SK-N-SH treated with all-trans-retinoic acid at 6 μM for 48 hours (cell line): ENCODE measurements at regions not wholly inside any gene's neighbourhood (a gene's known extent, or its start where the extent isn't known, plus 50 kb on each side); places are given as distances from the start of the nearest gene placed in this dataset.

Experiments used
- ATAC-seq: fragments of 200-7000 bp; cut with Tn5 transposase; 3 replicates; pipeline ENCODE4 v1.9.1; 2020; ENCODE audit warnings: mild to moderate bottlenecking, moderate library complexity
- ARNTL ChIP-seq: fragments of 450-650 bp; formaldehyde crosslinking; IDR thresholded peaks from 2 replicates; pipeline ENCODE4 v1.5.0; 2020; ENCODE audit warnings: low read depth, mild to moderate bottlenecking, moderate library complexity, borderline replicate concordance
- BACH2 ChIP-seq: fragments of 250-450 bp; sonication (Bioruptor Pico); IDR thresholded peaks from 2 replicates; pipeline ENCODE4 v1.9.0; 2021; ENCODE audit warnings: mild to moderate bottlenecking, borderline replicate concordance
- CSRNP3 ChIP-seq: fragments of 250-450 bp; sonication (Bioruptor Pico); IDR thresholded peaks from 2 replicates; pipeline ENCODE4 v1.5.1; 2021; ENCODE audit warnings: mild to moderate bottlenecking, moderate library complexity
- ESRRG ChIP-seq: fragments of 250-450 bp; sonication (Bioruptor Pico); IDR thresholded peaks from 2 replicates; pipeline ENCODE4 v1.6.1; 2021; ENCODE audit warnings: mild to moderate bottlenecking
- GLIS3 ChIP-seq: fragments of 250-450 bp; sonication (Bioruptor Pico); IDR thresholded peaks from 2 replicates; pipeline ENCODE4 v1.5.0; 2020; ENCODE audit warnings: mild to moderate bottlenecking, moderate library complexity
- ISL1 ChIP-seq: fragments of 250-450 bp; sonication (Bioruptor Pico); IDR thresholded peaks from 2 replicates; pipeline ENCODE4 v2.1.2; 2022; ENCODE audit warnings: mild to moderate bottlenecking, moderate library complexity
- PPARA ChIP-seq: fragments of 250-450 bp; sonication (Bioruptor Pico); IDR thresholded peaks from 2 replicates; pipeline ENCODE4 v1.5.0; 2020; ENCODE audit warnings: mild to moderate bottlenecking, borderline replicate concordance
- RARB ChIP-seq: fragments of 250-450 bp; sonication (Bioruptor Pico); IDR thresholded peaks from 2 replicates; pipeline ENCODE4 v1.8.0; 2021; ENCODE audit warnings: mild to moderate bottlenecking, moderate library complexity
- SNAI2 ChIP-seq: fragments of 250-450 bp; sonication (Bioruptor Pico); IDR thresholded peaks from 2 replicates; pipeline ENCODE4 v1.5.0; 2020; ENCODE audit warnings: mild to moderate bottlenecking, moderate library complexity
- TCF4 ChIP-seq: fragments of 250-450 bp; sonication (Bioruptor Pico); IDR thresholded peaks from 2 replicates; pipeline ENCODE4 v1.8.0; 2021; ENCODE audit warnings: mild to moderate bottlenecking, moderate library complexity, borderline replicate concordance
- TOX ChIP-seq: fragments of 250-450 bp; sonication (Bioruptor Pico); IDR thresholded peaks from 2 replicates; pipeline ENCODE4 v1.8.0; 2021; ENCODE audit warnings: mild to moderate bottlenecking, moderate library complexity, borderline replicate concordance
- ZFP3 ChIP-seq: fragments of 250-450 bp; sonication (Bioruptor Pico); IDR thresholded peaks from 2 replicates; pipeline ENCODE4 v1.5.0; 2020; ENCODE audit warnings: mild to moderate bottlenecking, moderate library complexity
- ZFP30 ChIP-seq: fragments of 450-650 bp; formaldehyde crosslinking; IDR thresholded peaks from 2 replicates; pipeline ENCODE4 v1.5.0; 2022; ENCODE audit warnings: mild to moderate bottlenecking, moderate library complexity
- ZNF565 ChIP-seq: fragments of 450-650 bp; formaldehyde crosslinking; conservative IDR thresholded peaks from 2 replicates; pipeline ENCODE4 v1.5.0; 2020; ENCODE audit warnings: low read depth, mild to moderate bottlenecking, moderate library complexity
- ZNF70 ChIP-seq: fragments of 450-650 bp; formaldehyde crosslinking; IDR thresholded peaks from 2 replicates; pipeline ENCODE4 v1.5.0; 2020; ENCODE audit warnings: mild to moderate bottlenecking, moderate library complexity
- ZNF8 ChIP-seq: fragments of 450-650 bp; formaldehyde crosslinking; IDR thresholded peaks from 2 replicates; pipeline ENCODE4 v1.5.0; 2020; ENCODE audit warnings: mild to moderate bottlenecking, moderate library complexity
- TF ChIP-seq, protein P1 (sequence below): fragments of 250-450 bp; sonication (Bioruptor Pico); IDR thresholded peaks from 2 replicates; pipeline ENCODE4 v1.8.0; 2021; ENCODE audit warnings: low read depth, mild to moderate bottlenecking, moderate library complexity, borderline replicate concordance
- TF ChIP-seq, protein P2 (sequence below): fragments of 250-450 bp; sonication (Bioruptor Pico); IDR thresholded peaks from 2 replicates; pipeline ENCODE4 v1.5.1; 2020; ENCODE audit warnings: low read depth, mild to moderate bottlenecking, moderate library complexity
- TF ChIP-seq, protein P3 (sequence below): fragments of 250-450 bp; sonication (Bioruptor Pico); IDR thresholded peaks from 2 replicates; pipeline ENCODE4 v1.5.0; 2020; ENCODE audit warnings: mild to moderate bottlenecking, moderate library complexity

DNA sequence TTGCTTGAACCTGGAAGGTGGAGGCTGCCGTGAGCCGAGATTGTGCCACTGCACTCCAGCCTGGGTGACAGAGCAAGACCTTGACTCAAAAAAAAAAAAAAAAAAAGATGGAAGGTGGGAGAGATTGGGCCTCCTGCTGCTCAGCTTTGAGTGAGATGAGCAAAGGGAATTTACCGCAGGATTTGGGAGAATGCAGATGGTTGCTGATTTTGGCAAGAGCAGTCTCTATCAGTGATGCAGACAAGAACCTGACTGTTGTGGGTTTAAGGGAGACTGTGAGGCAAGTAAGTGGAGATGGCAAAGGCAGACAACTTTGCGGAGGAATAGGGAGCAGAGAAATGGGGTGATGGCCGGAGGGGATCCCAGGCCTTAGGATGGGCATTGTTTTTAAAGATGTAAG lies 1140.8 kb upstream of the AUTS2 start:
- TF ChIP-seq, protein P1, sequence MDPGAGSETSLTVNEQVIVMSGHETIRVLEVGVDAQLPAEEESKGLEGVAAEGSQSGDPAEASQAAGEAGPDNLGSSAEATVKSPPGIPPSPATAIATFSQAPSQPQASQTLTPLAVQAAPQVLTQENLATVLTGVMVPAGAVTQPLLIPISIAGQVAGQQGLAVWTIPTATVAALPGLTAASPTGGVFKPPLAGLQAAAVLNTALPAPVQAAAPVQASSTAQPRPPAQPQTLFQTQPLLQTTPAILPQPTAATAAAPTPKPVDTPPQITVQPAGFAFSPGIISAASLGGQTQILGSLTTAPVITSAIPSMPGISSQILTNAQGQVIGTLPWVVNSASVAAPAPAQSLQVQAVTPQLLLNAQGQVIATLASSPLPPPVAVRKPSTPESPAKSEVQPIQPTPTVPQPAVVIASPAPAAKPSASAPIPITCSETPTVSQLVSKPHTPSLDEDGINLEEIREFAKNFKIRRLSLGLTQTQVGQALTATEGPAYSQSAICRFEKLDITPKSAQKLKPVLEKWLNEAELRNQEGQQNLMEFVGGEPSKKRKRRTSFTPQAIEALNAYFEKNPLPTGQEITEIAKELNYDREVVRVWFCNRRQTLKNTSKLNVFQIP (CRISPR knock-in tag): no peak
- TF ChIP-seq PPARA (CRISPR knock-in tag) (no peak), RARB (CRISPR knock-in tag) (no peak), GLIS3 (CRISPR knock-in tag) (no peak), ESRRG (CRISPR knock-in tag) (no peak)
- ATAC-seq: no peak

DNA sequence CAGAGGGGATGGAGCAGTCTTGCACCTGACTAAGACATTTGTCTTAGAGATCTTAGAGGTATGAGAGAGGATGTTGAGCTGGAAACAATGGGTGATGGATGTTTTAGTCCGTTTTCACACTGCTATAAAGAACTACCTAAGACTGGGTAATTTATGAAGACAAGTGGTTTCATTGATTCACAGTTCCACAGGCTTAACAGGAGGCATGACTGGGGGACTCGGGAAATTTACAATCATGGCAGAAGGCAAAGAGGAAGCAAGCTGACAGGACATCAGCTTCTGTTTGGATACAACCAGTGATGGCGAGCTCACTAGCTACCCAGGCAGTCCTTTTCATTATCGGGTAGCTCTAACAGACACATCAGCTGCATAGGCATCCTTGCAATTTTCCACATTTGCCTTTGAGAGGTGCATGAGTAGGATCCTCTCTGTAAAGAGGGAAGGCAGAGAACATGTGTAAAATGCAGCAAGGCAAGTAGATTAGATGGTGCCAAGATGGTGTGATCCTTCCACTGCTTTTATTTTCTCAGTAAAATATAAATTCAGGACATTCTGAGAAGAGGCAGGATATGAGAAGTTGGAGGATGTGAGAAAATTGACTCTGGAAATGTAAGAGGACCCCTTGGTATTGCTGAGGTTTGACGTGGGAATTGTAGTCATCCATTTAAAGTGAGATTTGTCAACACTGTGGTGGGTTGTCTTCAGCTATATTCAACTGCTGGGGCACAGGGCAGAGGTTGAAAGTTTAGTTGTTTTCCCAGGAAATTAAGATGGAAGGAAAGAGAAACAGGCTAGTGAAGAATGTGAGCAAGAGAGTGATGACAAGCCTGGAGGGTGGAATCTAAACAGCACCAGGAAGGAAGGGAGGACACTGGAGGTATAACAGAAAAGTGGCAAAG lies 1140.0 kb upstream of the AUTS2 start:
- TF ChIP-seq, protein P2, sequence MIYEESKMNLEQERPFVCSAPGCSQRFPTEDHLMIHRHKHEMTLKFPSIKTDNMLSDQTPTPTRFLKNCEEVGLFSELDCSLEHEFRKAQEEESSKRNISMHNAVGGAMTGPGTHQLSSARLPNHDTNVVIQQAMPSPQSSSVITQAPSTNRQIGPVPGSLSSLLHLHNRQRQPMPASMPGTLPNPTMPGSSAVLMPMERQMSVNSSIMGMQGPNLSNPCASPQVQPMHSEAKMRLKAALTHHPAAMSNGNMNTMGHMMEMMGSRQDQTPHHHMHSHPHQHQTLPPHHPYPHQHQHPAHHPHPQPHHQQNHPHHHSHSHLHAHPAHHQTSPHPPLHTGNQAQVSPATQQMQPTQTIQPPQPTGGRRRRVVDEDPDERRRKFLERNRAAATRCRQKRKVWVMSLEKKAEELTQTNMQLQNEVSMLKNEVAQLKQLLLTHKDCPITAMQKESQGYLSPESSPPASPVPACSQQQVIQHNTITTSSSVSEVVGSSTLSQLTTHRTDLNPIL (CRISPR knock-in tag): no peak
- TF ChIP-seq ZNF70 (CRISPR knock-in tag) (no peak), TCF4 (CRISPR knock-in tag) (no peak), ISL1 (no peak), TOX (CRISPR knock-in tag) (no peak), RARB (CRISPR knock-in tag) (no peak), ESRRG (CRISPR knock-in tag) (no peak), BACH2 (CRISPR knock-in tag) (no peak), ZNF8 (CRISPR knock-in tag) (no peak), CSRNP3 (CRISPR knock-in tag) (no peak), ZFP3 (CRISPR knock-in tag) (no peak), ARNTL (CRISPR knock-in tag) (no peak), PPARA (CRISPR knock-in tag) (no peak)
- TF ChIP-seq, protein P1 (CRISPR knock-in tag): no peak
- TF ChIP-seq, protein P3, sequence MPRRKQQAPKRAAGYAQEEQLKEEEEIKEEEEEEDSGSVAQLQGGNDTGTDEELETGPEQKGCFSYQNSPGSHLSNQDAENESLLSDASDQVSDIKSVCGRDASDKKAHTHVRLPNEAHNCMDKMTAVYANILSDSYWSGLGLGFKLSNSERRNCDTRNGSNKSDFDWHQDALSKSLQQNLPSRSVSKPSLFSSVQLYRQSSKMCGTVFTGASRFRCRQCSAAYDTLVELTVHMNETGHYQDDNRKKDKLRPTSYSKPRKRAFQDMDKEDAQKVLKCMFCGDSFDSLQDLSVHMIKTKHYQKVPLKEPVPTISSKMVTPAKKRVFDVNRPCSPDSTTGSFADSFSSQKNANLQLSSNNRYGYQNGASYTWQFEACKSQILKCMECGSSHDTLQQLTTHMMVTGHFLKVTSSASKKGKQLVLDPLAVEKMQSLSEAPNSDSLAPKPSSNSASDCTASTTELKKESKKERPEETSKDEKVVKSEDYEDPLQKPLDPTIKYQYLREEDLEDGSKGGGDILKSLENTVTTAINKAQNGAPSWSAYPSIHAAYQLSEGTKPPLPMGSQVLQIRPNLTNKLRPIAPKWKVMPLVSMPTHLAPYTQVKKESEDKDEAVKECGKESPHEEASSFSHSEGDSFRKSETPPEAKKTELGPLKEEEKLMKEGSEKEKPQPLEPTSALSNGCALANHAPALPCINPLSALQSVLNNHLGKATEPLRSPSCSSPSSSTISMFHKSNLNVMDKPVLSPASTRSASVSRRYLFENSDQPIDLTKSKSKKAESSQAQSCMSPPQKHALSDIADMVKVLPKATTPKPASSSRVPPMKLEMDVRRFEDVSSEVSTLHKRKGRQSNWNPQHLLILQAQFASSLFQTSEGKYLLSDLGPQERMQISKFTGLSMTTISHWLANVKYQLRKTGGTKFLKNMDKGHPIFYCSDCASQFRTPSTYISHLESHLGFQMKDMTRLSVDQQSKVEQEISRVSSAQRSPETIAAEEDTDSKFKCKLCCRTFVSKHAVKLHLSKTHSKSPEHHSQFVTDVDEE: no peak
- no peak for ATAC-seq

GRCh38 chr7:68461430-68461829 lies 1136.8 kb upstream of the AUTS2 start:
- no peak; the same call in 2 of the 3 replicates for ATAC-seq
- TF ChIP-seq ZNF565 (CRISPR knock-in tag) (no peak), ZFP30 (CRISPR knock-in tag) (no peak), ESRRG (CRISPR knock-in tag) (no peak), GLIS3 (CRISPR knock-in tag) (no peak), SNAI2 (CRISPR knock-in tag) (no peak), PPARA (CRISPR knock-in tag) (no peak)
- TF ChIP-seq, protein P3: no peak
- TF ChIP-seq, protein P1 (CRISPR knock-in tag): no peak
- TF ChIP-seq, protein P2 (CRISPR knock-in tag): no peak
